Suprapubic skin (tissue), 4 donors: ENCODE measurements at regions not wholly inside any gene's neighbourhood (a gene's known extent, or its start where the extent isn't known, plus 50 kb on each side); places are given as distances from the start of the nearest gene placed in this dataset.

ENCODE experiments used
- CTCF ChIP-seq, 2 donors: fragments of 200-600 bp in 1 of 2; fragments of 450-650 bp in 1 of 2; sonication (generic) in 1 of 2; IDR thresholded peaks; one replicate each; pipeline ENCODE4 v1.5.1; 2016 to 2019; ENCODE audit warnings: antibody characterized with exemption in 2 of 2, mild to moderate bottlenecking in 1 of 2, moderate library complexity in 1 of 2
- EP300 ChIP-seq: sonication (generic); formaldehyde crosslinking; IDR thresholded peaks from one replicate; pipeline ENCODE4 v1.6.1; 2017; ENCODE audit warnings: antibody characterized with exemption
- POLR2A ChIP-seq, 2 donors: fragments of 450-650 bp; IDR thresholded peaks; one replicate each; pipeline ENCODE4 v1.6.1; 2017; ENCODE audit warnings: antibody characterized with exemption in 2 of 2, mild to moderate bottlenecking in 2 of 2, moderate library complexity in 2 of 2
- POLR2AphosphoS5 ChIP-seq, 3 donors: sonication (generic); formaldehyde crosslinking; IDR thresholded peaks; one replicate each; pipeline ENCODE4 v1.6.1; 2017; ENCODE audit warnings: antibody characterized with exemption in 3 of 3

GRCh38 chr7:34451183-34451582 lies 206.8 kb upstream of the NPSR1 start:
- no peak for TF ChIP-seq CTCF (IDR thresholded peaks at IDR 0.05)
- no peak for TF ChIP-seq POLR2A (IDR thresholded peaks at IDR 0.05)
- TF ChIP-seq POLR2AphosphoS5 (IDR thresholded peaks at IDR 0.05): no peak
- TF ChIP-seq EP300: no peak
